HCT116 (cell line): ENCODE measurements at regions not wholly inside any gene's neighbourhood (a gene's known extent, or its start where the extent isn't known, plus 50 kb on each side); places are given as distances from the start of the nearest gene placed in this dataset.

Source experiments
- ATAC-seq: fragments of 200-7000 bp; cut with Tn5 transposase; 2 replicates; pipeline ENCODE4 v1.9.1; 2020; ENCODE audit warnings: mild to moderate bottlenecking, moderate library complexity
- BruUV-seq: library from RNA; stranded (reverse); fragments of 400-500 nt; replicated peaks from 2 replicates; lab custom pipeline; 2021; lab: Mats Ljungman, UMichigan
- CTCF ChIA-PET: fragments of 300-600 bp; sonication (Branson Sonifier 250); formaldehyde crosslinking; loops from one replicate; lab custom pipeline; 2021; ENCODE audit warnings: antibody characterized with exemption; lab: Charles Lee
- POLR2A ChIA-PET: fragments of 300-600, 350-600 bp; sonication (Branson Sonifier 250); formaldehyde crosslinking; loops from one replicate; lab custom pipeline; 2021; ENCODE audit warnings: antibody characterized with exemption; lab: Charles Lee
- RAD21 ChIA-PET, 2 experiments: fragments of 300-600 bp; sonication (Branson Sonifier 250); formaldehyde crosslinking; loops; one replicate each; lab custom pipeline; 2023; ENCODE audit warnings: low total read pairs in 2 of 2; ENCODE audit not compliant: uncharacterized antibody in 2 of 2, unreplicated experiment in 2 of 2, low non-redundant PET in 1 of 2; lab: Charles Lee
- DNase-seq: peaks from one replicate; pipeline ENCODE4 v3.0.0-alpha.2; 2010; ENCODE audit warnings: low read depth, low spot score
- H2AFZ ChIP-seq: fragments of 200-600 bp; shearing (Covaris generic), sonication (generic); 2 replicates; pipeline ENCODE4 v1.6.1; 2017; ENCODE audit warnings: low read depth, mixed run types, mixed read lengths, antibody characterized with exemption, low read length; ENCODE audit not compliant: poor library complexity, severe bottlenecking
- H3K27ac ChIP-seq: 2 replicates; pipeline ENCODE4 v1.5.1; 2012; ENCODE audit warnings: low read depth, low read length
- H3K27me3 ChIP-seq: fragments of 200-600 bp; sonication (generic); 2 replicates; pipeline ENCODE4 v1.6.1; 2016; ENCODE audit warnings: mixed run types, low read length, mixed read lengths; ENCODE audit not compliant: insufficient read depth
- H3K36me3 ChIP-seq, 2 experiments: fragments of 200-500 bp in 1 of 2; fragments of 200-600 bp in 1 of 2; sonication (Bioruptor generic) in 1 of 2; sonication (generic) in 1 of 2; 2 replicates each; pipeline versions ENCODE4 v1.5.1 to v1.6.1; 2014 to 2016; ENCODE audit warnings: low read length in 2 of 2, inconsistent platforms in 1 of 2, mixed read lengths in 1 of 2, mixed run types in 1 of 2; ENCODE audit not compliant: insufficient read depth in 2 of 2, control insufficient read depth in 1 of 2
- H3K4me1 ChIP-seq, 2 experiments: fragments of 200-600 bp in 1 of 2; sonication (generic) in 1 of 2; 2 replicates each; pipeline versions ENCODE4 v1.5.1 to v1.6.1; 2012 to 2017; ENCODE audit warnings: low read length in 2 of 2, inconsistent platforms in 1 of 2, mild to moderate bottlenecking in 1 of 2, mixed read lengths in 1 of 2, mixed run types in 1 of 2, moderate library complexity in 1 of 2; ENCODE audit not compliant: insufficient read depth in 2 of 2, control insufficient read depth in 1 of 2
- H3K4me2 ChIP-seq: fragments of 200-600 bp; sonication (generic); 2 replicates; pipeline ENCODE4 v1.6.1; 2017; ENCODE audit warnings: mixed run types, low read length, mixed read lengths
- H3K4me3 ChIP-seq, 2 experiments: fragments of 200-600 bp in 1 of 2; sonication (generic) in 1 of 2; replicated peaks in 1 of 2; 2 replicates each; pipeline ENCODE4 v1.5.1; 2011 to 2016; ENCODE audit warnings: low read length in 2 of 2, control low read depth in 1 of 2, low read depth in 1 of 2, mild to moderate bottlenecking in 1 of 2, mixed read lengths in 1 of 2, mixed run types in 1 of 2
- H3K79me2 ChIP-seq: fragments of 200-600 bp; sonication (generic); 2 replicates; pipeline ENCODE4 v1.6.1; 2017; ENCODE audit warnings: mild to moderate bottlenecking, mixed run types, low read length, moderate library complexity, mixed read lengths; ENCODE audit not compliant: insufficient read depth
- H3K9ac ChIP-seq: fragments of 200-600 bp; sonication (generic); 2 replicates; pipeline ENCODE4 v1.6.1; 2016; ENCODE audit warnings: low read length, mixed read lengths
- H3K9me2 ChIP-seq: fragments of 200-600 bp; sonication (generic), shearing (Covaris generic); 2 replicates; pipeline ENCODE4 v1.6.1; 2017; ENCODE audit warnings: mixed run types, mild to moderate bottlenecking, moderate library complexity; ENCODE audit not compliant: insufficient read depth
- H3K9me3 ChIP-seq, 2 experiments: fragments of 200-500 bp in 1 of 2; fragments of 200-600 bp in 1 of 2; sonication (Bioruptor generic) in 1 of 2; sonication (generic) in 1 of 2; 2 replicates each; pipeline ENCODE4 v1.6.1; 2014 to 2017; ENCODE audit warnings: low read length in 2 of 2, mixed read lengths in 2 of 2, inconsistent platforms in 1 of 2, low read depth in 1 of 2, mild to moderate bottlenecking in 1 of 2, mixed run types in 1 of 2, moderate library complexity in 1 of 2; ENCODE audit not compliant: control insufficient read depth in 1 of 2, insufficient read depth in 1 of 2
- H4K20me1 ChIP-seq: fragments of 200-600 bp; sonication (generic), shearing (Covaris generic); 2 replicates; pipeline ENCODE4 v1.6.1; 2017; ENCODE audit warnings: mixed run types, mild to moderate bottlenecking, moderate library complexity; ENCODE audit not compliant: insufficient read depth
- CEBPB ChIP-seq: IDR thresholded peaks from 2 replicates; pipeline ENCODE4 v1.6.1; 2012; ENCODE audit warnings: low read depth
- ELF1 ChIP-seq: IDR thresholded peaks from 2 replicates; pipeline ENCODE4 v1.6.1; 2012; ENCODE audit warnings: low read depth, borderline replicate concordance
- EZH2 ChIP-seq: fragments of 200-600 bp; sonication (generic); IDR thresholded peaks from 2 replicates; pipeline ENCODE4 v1.6.1; 2017; ENCODE audit warnings: antibody characterized with exemption, mixed run types
- FOSL1 ChIP-seq: IDR thresholded peaks from 2 replicates; pipeline ENCODE4 v1.6.1; 2012; ENCODE audit warnings: low read depth
- JUND ChIP-seq: IDR thresholded peaks from 2 replicates; pipeline ENCODE4 v1.6.1; 2012
- TCF7L2 ChIP-seq: IDR thresholded peaks from 2 replicates; pipeline ENCODE4 v1.7.0; 2011; ENCODE audit warnings: borderline replicate concordance, inconsistent platforms; ENCODE audit not compliant: insufficient read depth, insufficient read length; ENCODE audit errors: extremely low read depth
- ZFX ChIP-seq: fragments of 450-650 bp; IDR thresholded peaks from 2 replicates; pipeline ENCODE4 v1.6.1; 2017
- ZNF274 ChIP-seq: fragments of 200-500 bp; sonication (Bioruptor generic); IDR thresholded peaks from 2 replicates; pipeline ENCODE4 v1.6.1; 2014; ENCODE audit warnings: mild to moderate bottlenecking, low read depth, low read length, inconsistent platforms
- intact Hi-C: fragments of 100-400 bp; cut with micrococcal nuclease; formaldehyde crosslinking; loops from 2 replicates; pipeline ENCODE4 v1.10.0; 2022
- TF ChIP-seq, protein P1 (sequence below): IDR thresholded peaks from 2 replicates; pipeline ENCODE4 v1.6.1; 2011; ENCODE audit warnings: mild to moderate bottlenecking, low read length, moderate library complexity; ENCODE audit not compliant: insufficient replicate concordance; ENCODE audit errors: extremely low read depth
- TF ChIP-seq, protein P2 (sequence below): IDR thresholded peaks from 2 replicates; pipeline ENCODE4 v1.6.1; 2012
- TF ChIP-seq, protein P3 (sequence below): IDR thresholded peaks from 2 replicates; pipeline ENCODE4 v1.6.1; 2012

DNA sequence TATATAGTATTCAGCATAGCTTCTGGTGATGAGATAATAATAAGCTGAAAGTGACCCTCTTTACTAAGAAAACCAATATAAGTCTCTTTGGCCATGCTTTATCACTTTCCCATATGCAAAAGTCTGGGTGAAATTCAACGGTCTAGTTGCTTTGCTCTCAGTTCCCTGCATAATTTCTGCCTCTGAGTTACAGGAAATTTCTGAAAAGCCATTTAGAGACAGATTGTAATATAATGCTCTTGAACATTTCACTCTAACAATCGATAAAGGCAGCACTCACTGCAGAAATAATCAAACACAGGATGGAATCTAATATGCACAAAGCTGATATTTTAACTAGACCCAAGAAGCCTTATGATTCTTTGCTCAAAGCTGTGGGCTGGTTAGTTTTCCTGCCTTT lies 100.1 kb upstream of the LIFR start (continued):
- TF ChIP-seq, protein P1, sequence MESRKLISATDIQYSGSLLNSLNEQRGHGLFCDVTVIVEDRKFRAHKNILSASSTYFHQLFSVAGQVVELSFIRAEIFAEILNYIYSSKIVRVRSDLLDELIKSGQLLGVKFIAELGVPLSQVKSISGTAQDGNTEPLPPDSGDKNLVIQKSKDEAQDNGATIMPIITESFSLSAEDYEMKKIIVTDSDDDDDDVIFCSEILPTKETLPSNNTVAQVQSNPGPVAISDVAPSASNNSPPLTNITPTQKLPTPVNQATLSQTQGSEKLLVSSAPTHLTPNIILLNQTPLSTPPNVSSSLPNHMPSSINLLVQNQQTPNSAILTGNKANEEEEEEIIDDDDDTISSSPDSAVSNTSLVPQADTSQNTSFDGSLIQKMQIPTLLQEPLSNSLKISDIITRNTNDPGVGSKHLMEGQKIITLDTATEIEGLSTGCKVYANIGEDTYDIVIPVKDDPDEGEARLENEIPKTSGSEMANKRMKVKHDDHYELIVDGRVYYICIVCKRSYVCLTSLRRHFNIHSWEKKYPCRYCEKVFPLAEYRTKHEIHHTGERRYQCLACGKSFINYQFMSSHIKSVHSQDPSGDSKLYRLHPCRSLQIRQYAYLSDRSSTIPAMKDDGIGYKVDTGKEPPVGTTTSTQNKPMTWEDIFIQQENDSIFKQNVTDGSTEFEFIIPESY: no peak
- TF ChIP-seq CEBPB (no peak), EZH2 (no peak), JUND (no peak), ZFX (no peak), TCF7L2 (no peak), ZNF274 (no peak), FOSL1 (no peak)
- TF ChIP-seq, protein P2, sequence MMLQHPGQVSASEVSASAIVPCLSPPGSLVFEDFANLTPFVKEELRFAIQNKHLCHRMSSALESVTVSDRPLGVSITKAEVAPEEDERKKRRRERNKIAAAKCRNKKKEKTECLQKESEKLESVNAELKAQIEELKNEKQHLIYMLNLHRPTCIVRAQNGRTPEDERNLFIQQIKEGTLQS: no peak

DNA sequence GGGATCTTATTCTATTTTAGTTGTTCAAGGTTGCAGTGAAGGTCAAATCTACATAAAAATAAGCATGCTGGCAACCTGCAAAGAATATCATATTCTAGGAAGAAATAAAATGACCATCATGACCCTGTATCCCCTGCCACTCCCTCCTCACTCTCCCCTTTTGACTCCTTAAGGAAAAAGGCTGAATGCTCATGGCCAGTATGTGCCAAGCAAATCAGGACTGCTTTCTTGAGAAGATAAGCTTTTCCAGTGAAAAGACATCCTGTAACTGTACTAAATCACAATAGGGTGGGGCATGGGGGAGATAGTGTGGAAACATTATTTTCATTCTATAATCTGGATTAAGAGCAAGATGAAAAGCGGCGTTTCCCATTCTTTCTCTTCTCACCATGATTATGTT lies 100.6 kb upstream of the LIFR start:
- POLR2A ChIA-PET: no interaction called here
- Histone ChIP-seq H3K4me3 (no peak overlapping the region), H3K27ac (no peak overlapping the region), H3K36me3 (no peaks in the 10 kb centered on the region), H2AFZ (no peak overlapping the region), H3K27me3 (no peaks in the 10 kb centered on the region), H3K4me2 (no peak overlapping the region), H4K20me1 (no peaks in the 10 kb centered on the region), H3K79me2 (no peaks in the 10 kb centered on the region), H3K4me1 (no peaks in the 10 kb centered on the region), H3K9me3 (no peaks in the 10 kb centered on the region), H3K9me2 (no peaks in the 10 kb centered on the region), H3K9ac (no peak overlapping the region)
- no peak for ATAC-seq
- intact Hi-C loops: no loop called here
- DNase-seq: no peak
- TF ChIP-seq FOSL1 (no peak), ELF1 (no peak), TCF7L2 (no peak)
- TF ChIP-seq, protein P2: no peak
- TF ChIP-seq, protein P3, sequence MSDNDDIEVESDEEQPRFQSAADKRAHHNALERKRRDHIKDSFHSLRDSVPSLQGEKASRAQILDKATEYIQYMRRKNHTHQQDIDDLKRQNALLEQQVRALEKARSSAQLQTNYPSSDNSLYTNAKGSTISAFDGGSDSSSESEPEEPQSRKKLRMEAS: no peak
- CTCF ChIA-PET: interaction anchor here (1.3 kb wide), 1 partner anchor 216 kb away, joined by 3 read pairs; no protein-coding TSS in a partner anchor
- RAD21 ChIA-PET: no interaction called here
- no TSS peak for BruUV-seq
